ENCODE measurements at regions not wholly inside any gene's neighbourhood (a gene's known extent, or its start where the extent isn't known, plus 50 kb on each side); places are given as distances from the start of the nearest gene placed in this dataset.
A peak's percentile ranks its signal among the peaks of the same experiment; 100 is the strongest.

DNA sequence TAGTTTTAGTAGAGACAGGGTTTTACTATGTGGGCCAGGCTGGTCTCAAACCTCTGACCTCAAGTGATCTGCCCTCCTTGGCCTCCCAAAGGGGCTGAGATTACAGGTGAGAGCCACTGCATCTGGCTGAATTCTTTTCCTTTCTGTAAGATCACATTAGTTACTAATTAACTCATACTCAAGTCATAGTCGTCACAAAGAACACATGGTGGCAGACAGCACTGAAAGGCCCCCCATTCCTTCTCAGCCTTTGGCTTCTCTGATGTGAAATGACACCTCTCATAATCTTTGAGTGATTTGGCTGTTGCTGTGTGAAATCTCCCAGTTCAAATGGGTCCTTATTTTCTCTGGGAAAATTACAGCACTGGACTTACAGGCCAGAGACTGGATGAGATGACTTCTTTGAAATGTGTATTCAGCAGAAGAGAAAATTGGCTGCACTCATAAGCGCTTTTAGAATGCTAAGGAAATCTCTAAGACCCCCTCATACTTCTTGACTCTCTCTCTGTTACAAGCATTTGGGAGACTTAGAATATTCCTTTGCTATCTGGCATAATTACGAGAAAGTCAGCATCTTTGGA lies 764.8 kb downstream of the RNF144A start:
- H2AK5ac ChIP-seq (ENCODE audit: low read length, severe bottlenecking) = no peak overlapping the region
- H3K79me1 ChIP-seq (replicated peaks; ENCODE audit: low read length, poor library complexity, severe bottlenecking) = no peaks in the 10 kb centered on the region
- H2AFZ ChIP-seq (ENCODE audit: low read depth, low read length) = no peak overlapping the region
- no peaks in the 10 kb centered on the region for H3K27me3 ChIP-seq (ENCODE audit: control insufficient read depth in 1 of 2, insufficient read depth in 1 of 2, low read length in 2 of 2)
- H2BK5ac ChIP-seq (ENCODE audit: low read depth, low read length, poor library complexity, severe bottlenecking) = no peak overlapping the region
- H3K4me3 ChIP-seq (ENCODE audit: insufficient read depth in 1 of 2, low read depth in 1 of 2, low read length in 2 of 2) = no peak overlapping the region
- H3K4ac ChIP-seq (ENCODE audit: low read depth in 1 of 2, low read length in 2 of 2) = no peak overlapping the region
- peaks cover 2% of the 10 kb centered on the region for H3K4me1 ChIP-seq (ENCODE audit: control insufficient read depth, insufficient read depth, low read depth, low read length)
- no peak overlapping the region for H3K4me2 ChIP-seq (ENCODE audit: low read length, poor library complexity, severe bottlenecking)
- no peak overlapping the region for H2BK120ac ChIP-seq (ENCODE audit: low read depth, low read length)
- H3K23ac ChIP-seq (ENCODE audit: low read length in 2 of 2) = no peak overlapping the region
- no peak overlapping the region for H3K18ac ChIP-seq (ENCODE audit: low read depth in 1 of 2, low read length in 2 of 2)
- no peak overlapping the region for H4K8ac ChIP-seq (ENCODE audit: low read length)
- no peak overlapping the region for H3K9ac ChIP-seq (ENCODE audit: low read length)
- H2BK12ac ChIP-seq (ENCODE audit: low read length in 2 of 2) = no peak overlapping the region
- no peak for DNase-seq
- no peak overlapping the region for H3K27ac ChIP-seq (ENCODE audit: low read length, poor library complexity, severe bottlenecking)
- WGBS = 86% methylated on average over 1 of the region's 3 CpGs
- H3K9me3 ChIP-seq (ENCODE audit: control insufficient read depth, low read length) = no peaks in the 10 kb centered on the region
- no peak overlapping the region for H2BK15ac ChIP-seq (ENCODE audit: low read depth, poor library complexity, severe bottlenecking)
- H3K36me3 ChIP-seq (ENCODE audit: control insufficient read depth in 1 of 2, insufficient read depth in 2 of 2, low read depth in 1 of 2, low read length in 2 of 2) = no peaks in the 10 kb centered on the region
- H3K14ac ChIP-seq (ENCODE audit: low read length in 2 of 2) = no peak overlapping the region
- no peak overlapping the region for H4K91ac ChIP-seq (ENCODE audit: low read length)

DNA sequence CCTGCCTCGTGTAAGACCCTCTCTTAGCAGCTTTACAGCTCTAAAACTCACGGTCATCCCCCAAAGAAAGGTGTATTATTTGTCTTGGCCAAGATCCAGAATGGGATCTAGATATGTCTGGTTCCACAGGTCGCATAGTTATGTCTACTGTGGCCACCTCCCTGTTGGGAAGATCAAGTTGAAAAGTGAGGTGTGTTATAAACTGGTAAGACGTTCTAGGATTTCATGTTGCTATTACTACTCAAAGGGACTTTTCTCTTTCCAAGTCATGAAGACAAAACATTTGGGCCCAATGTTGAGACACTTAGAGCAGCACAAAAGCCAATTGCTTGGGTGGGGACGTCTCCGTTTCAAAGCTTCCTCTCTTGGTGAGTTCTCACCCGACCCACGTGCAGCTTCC lies 766.0 kb downstream of the RNF144A start:
- Histone ChIP-seq H3K9ac (ENCODE audit: low read length) (no peak overlapping the region), H3K18ac (ENCODE audit: low read depth in 1 of 2, low read length in 2 of 2) (no peak overlapping the region), H2BK120ac (ENCODE audit: low read depth, low read length) (no peak overlapping the region), H3K4ac (ENCODE audit: low read depth in 1 of 2, low read length in 2 of 2) (no peak overlapping the region), H3K27ac (ENCODE audit: low read length, poor library complexity, severe bottlenecking) (no peak overlapping the region), H3K4me3 (ENCODE audit: insufficient read depth in 1 of 2, low read depth in 1 of 2, low read length in 2 of 2) (no peak overlapping the region), H2BK5ac (ENCODE audit: low read depth, low read length, poor library complexity, severe bottlenecking) (no peak overlapping the region), H3K14ac (ENCODE audit: low read length in 2 of 2) (no peak overlapping the region), H4K8ac (ENCODE audit: low read length) (no peak overlapping the region), H2BK15ac (ENCODE audit: low read depth, poor library complexity, severe bottlenecking) (no peak overlapping the region), H2AK5ac (ENCODE audit: low read length, severe bottlenecking) (no peak overlapping the region), H2BK12ac (ENCODE audit: low read length in 2 of 2) (no peak overlapping the region), H3K9me3 (ENCODE audit: control insufficient read depth, low read length) (no peaks in the 10 kb centered on the region), H3K4me2 (ENCODE audit: low read length, poor library complexity, severe bottlenecking) (no peak overlapping the region), H4K91ac (ENCODE audit: low read length) (no peak overlapping the region), H3K36me3 (ENCODE audit: control insufficient read depth in 1 of 2, insufficient read depth in 2 of 2, low read depth in 1 of 2, low read length in 2 of 2) (no peaks in the 10 kb centered on the region), H2AFZ (ENCODE audit: low read depth, low read length) (no peak overlapping the region), H3K23ac (ENCODE audit: low read length in 2 of 2) (no peak overlapping the region), H3K79me1 (replicated peaks; ENCODE audit: low read length, poor library complexity, severe bottlenecking) (no peaks in the 10 kb centered on the region), H3K27me3 (ENCODE audit: control insufficient read depth in 1 of 2, insufficient read depth in 1 of 2, low read length in 2 of 2) (no peaks in the 10 kb centered on the region), H3K4me1 (ENCODE audit: control insufficient read depth, insufficient read depth, low read depth, low read length) (peaks cover 2% of the 10 kb centered on the region)
- DNase-seq = no peak
- WGBS = 92% methylated on average over 7 of the region's 8 CpGs

DNA sequence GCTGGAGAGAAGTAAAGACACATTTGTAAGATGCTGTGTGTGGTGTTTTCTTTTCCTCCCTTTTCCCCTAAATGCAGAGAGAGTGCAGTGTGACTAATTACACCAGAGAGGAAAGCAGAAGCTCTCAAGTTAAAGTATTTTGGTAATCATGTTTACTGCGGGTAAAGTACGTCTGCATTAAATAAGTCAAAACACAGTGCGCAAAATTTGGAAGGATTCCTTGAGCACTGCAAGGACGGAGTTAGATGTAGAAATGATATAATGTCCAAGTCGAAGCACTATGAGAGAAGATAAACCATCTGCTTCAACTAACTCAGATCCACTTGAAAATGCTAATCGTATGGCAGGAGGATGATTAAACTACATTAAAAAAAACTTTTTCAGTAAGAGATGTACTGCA lies 766.5 kb downstream of the RNF144A start:
- Histone ChIP-seq H3K9ac (ENCODE audit: low read length) (no peak overlapping the region), H2BK15ac (ENCODE audit: low read depth, poor library complexity, severe bottlenecking) (no peak overlapping the region), H3K79me1 (replicated peaks; ENCODE audit: low read length, poor library complexity, severe bottlenecking) (no peaks in the 10 kb centered on the region), H2AFZ (ENCODE audit: low read depth, low read length) (no peak overlapping the region), H3K4ac (ENCODE audit: low read depth in 1 of 2, low read length in 2 of 2) (no peak overlapping the region), H3K23ac (ENCODE audit: low read length in 2 of 2) (no peak overlapping the region), H3K4me3 (ENCODE audit: insufficient read depth in 1 of 2, low read depth in 1 of 2, low read length in 2 of 2) (no peak overlapping the region), H3K4me2 (ENCODE audit: low read length, poor library complexity, severe bottlenecking) (no peak overlapping the region), H3K27me3 (ENCODE audit: control insufficient read depth in 1 of 2, insufficient read depth in 1 of 2, low read length in 2 of 2) (no peaks in the 10 kb centered on the region), H4K8ac (ENCODE audit: low read length) (no peak overlapping the region), H2BK5ac (ENCODE audit: low read depth, low read length, poor library complexity, severe bottlenecking) (no peak overlapping the region), H3K27ac (ENCODE audit: low read length, poor library complexity, severe bottlenecking) (no peak overlapping the region), H2BK12ac (ENCODE audit: low read length in 2 of 2) (no peak overlapping the region), H4K91ac (ENCODE audit: low read length) (no peak overlapping the region), H3K18ac (ENCODE audit: low read depth in 1 of 2, low read length in 2 of 2) (no peak overlapping the region), H3K14ac (ENCODE audit: low read length in 2 of 2) (no peak overlapping the region), H2BK120ac (ENCODE audit: low read depth, low read length) (no peak overlapping the region), H3K36me3 (ENCODE audit: control insufficient read depth in 1 of 2, insufficient read depth in 2 of 2, low read depth in 1 of 2, low read length in 2 of 2) (no peaks in the 10 kb centered on the region), H3K4me1 (ENCODE audit: control insufficient read depth, insufficient read depth, low read depth, low read length) (peaks cover 2% of the 10 kb centered on the region), H3K9me3 (ENCODE audit: control insufficient read depth, low read length) (no peaks in the 10 kb centered on the region), H2AK5ac (ENCODE audit: low read length, severe bottlenecking) (no peak overlapping the region)
- no peak for DNase-seq
- 87% methylated on average over 4 of the region's 6 CpGs for WGBS

DNA sequence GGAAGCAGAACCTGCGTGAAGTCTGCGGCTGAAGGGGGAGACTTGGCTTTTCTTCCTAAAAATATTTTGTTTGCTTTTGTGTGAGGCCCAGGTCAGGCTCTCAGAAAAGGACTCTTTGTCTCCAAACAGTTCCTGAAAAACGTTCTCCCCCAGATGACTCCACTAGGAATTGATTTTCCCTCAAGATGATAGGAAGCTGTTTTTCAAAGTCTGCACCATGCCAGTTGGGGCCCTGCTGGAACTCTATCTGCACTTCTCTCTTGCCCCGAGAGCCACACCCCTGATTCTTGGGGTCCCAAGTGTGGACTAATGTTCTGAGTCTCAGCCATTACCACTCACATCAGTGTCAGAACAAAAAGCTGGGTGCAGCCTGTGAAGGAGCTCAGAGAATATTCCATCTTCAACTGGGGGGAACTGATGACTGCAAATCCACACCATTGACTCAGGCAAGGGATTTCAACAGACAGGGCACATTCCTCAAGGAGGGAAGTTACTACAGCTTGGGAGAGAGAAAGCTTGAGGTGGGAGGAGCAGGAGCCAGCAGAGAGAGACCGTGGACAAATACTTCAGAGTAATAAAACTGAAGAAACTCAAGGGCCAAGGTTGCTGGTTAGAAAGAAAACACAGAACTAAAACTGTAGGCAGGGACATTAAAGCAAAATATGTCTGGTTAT lies 768.3 kb downstream of the RNF144A start:
- peak; percentile 35 for DNase-seq
- no peak overlapping the region for H4K91ac ChIP-seq (ENCODE audit: low read length)
- no peaks in the 10 kb centered on the region for H3K9me3 ChIP-seq (ENCODE audit: control insufficient read depth, low read length)
- no peak overlapping the region for H3K4ac ChIP-seq (ENCODE audit: low read depth in 1 of 2, low read length in 2 of 2)
- no peak overlapping the region for H4K8ac ChIP-seq (ENCODE audit: low read length)
- no peak overlapping the region for H2BK120ac ChIP-seq (ENCODE audit: low read depth, low read length)
- no peak overlapping the region for H2BK15ac ChIP-seq (ENCODE audit: low read depth, poor library complexity, severe bottlenecking)
- H2AFZ ChIP-seq (ENCODE audit: low read depth, low read length) = no peak overlapping the region
- no peak overlapping the region for H2BK12ac ChIP-seq (ENCODE audit: low read length in 2 of 2)
- 67% methylated on average over 5 of the region's 5 CpGs for WGBS
- H3K18ac ChIP-seq (ENCODE audit: low read depth in 1 of 2, low read length in 2 of 2) = no peak overlapping the region
- H2BK5ac ChIP-seq (ENCODE audit: low read depth, low read length, poor library complexity, severe bottlenecking) = no peak overlapping the region
- no peak overlapping the region for H3K14ac ChIP-seq (ENCODE audit: low read length in 2 of 2)
- H3K27ac ChIP-seq (ENCODE audit: low read length, poor library complexity, severe bottlenecking) = no peak overlapping the region
- H3K79me1 ChIP-seq (replicated peaks; ENCODE audit: low read length, poor library complexity, severe bottlenecking) = no peaks in the 10 kb centered on the region
- no peak overlapping the region for H2AK5ac ChIP-seq (ENCODE audit: low read length, severe bottlenecking)
- no peak overlapping the region for H3K4me2 ChIP-seq (ENCODE audit: low read length, poor library complexity, severe bottlenecking)
- H3K36me3 ChIP-seq (ENCODE audit: control insufficient read depth in 1 of 2, insufficient read depth in 2 of 2, low read depth in 1 of 2, low read length in 2 of 2) = no peaks in the 10 kb centered on the region
- no peaks in the 10 kb centered on the region for H3K4me1 ChIP-seq (ENCODE audit: control insufficient read depth, insufficient read depth, low read depth, low read length)
- H3K4me3 ChIP-seq (ENCODE audit: insufficient read depth in 1 of 2, low read depth in 1 of 2, low read length in 2 of 2) = no peak overlapping the region
- no peak overlapping the region for H3K9ac ChIP-seq (ENCODE audit: low read length)
- H3K23ac ChIP-seq (ENCODE audit: low read length in 2 of 2) = peak overlapping the region in 1 of 2 experiments; percentile 27
- H3K27me3 ChIP-seq (ENCODE audit: control insufficient read depth in 1 of 2, insufficient read depth in 1 of 2, low read length in 2 of 2) = no peaks in the 10 kb centered on the region

Data from mesenchymal stem cell (in vitro differentiated cells and primary cell).